NB4 (cell line): ENCODE measurements at regions not wholly inside any gene's neighbourhood (a gene's known extent, or its start where the extent isn't known, plus 50 kb on each side); places are given as distances from the start of the nearest gene placed in this dataset.
"Not testable (repeated sequence)": the region's sequence is repeated elsewhere in the genome, so short reads cannot be mapped to it uniquely, and the experiment has no call there.

Experiments used
- CTCF ChIP-seq: IDR thresholded peaks from one replicate; pipeline ENCODE4 v1.5.1; 2012; ENCODE audit warnings: low read depth, low read length
- MAX ChIP-seq: IDR thresholded peaks from 2 replicates; pipeline ENCODE4 v1.6.1; 2011; ENCODE audit warnings: low read depth, low read length
- MYC ChIP-seq: IDR thresholded peaks from 2 replicates; pipeline ENCODE4 v1.6.1; 2011; ENCODE audit warnings: low read depth, low read length
- POLR2A ChIP-seq: IDR thresholded peaks from 2 replicates; pipeline ENCODE4 v1.6.1; 2011; ENCODE audit warnings: mild to moderate bottlenecking; ENCODE audit not compliant: insufficient read length; ENCODE audit errors: extremely low read depth

GRCh38 chr2:142613193-142613592, 264.3 kb upstream of the KYNU start:
- TF ChIP-seq CTCF, MAX, POLR2A, MYC: not testable (repeated sequence)
